ENCODE measurements at regions not wholly inside any gene's neighbourhood (a gene's known extent, or its start where the extent isn't known, plus 50 kb on each side); places are given as distances from the start of the nearest gene placed in this dataset.

DNA sequence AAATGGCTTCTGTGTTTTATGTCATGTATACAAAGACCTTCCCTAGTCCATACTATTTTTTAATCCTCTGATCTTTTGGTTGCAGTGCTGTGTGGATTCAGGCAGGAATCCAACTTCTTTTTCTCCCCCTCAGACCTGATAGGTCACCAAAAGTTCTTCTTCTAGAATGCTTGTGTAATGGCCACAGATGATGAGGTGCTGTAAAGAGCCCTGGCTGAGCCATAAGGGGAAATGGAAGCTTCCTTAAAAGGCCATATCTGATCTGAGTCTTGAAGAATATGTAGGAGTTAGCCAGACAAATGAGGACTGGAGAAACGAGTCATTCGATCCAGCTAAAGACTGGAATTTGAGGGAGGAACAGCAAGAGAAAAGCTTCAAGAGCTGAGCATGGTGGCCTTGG is 353.9 kb downstream of the PCNX1 start:
- Histone ChIP-seq H3K9me3 (ENCODE audit: control insufficient read depth, low read length) (peaks cover 36% of the 10 kb centered on the region), H3K27me3 (replicated peaks; ENCODE audit: control insufficient read depth, insufficient read depth, low read length) (no peaks in the 10 kb centered on the region), H3K9ac (ENCODE audit: low read length) (no peak overlapping the region), H3K36me3 (ENCODE audit: control insufficient read depth, insufficient read depth, low read length, severe bottlenecking) (no peaks in the 10 kb centered on the region), H3K4me3 (ENCODE audit: low read length) (no peak overlapping the region), H3K4me1 (ENCODE audit: control insufficient read depth, insufficient read depth, low read length) (no peaks in the 10 kb centered on the region)
- no peak for DNase-seq (ENCODE audit: low read depth)

DNA sequence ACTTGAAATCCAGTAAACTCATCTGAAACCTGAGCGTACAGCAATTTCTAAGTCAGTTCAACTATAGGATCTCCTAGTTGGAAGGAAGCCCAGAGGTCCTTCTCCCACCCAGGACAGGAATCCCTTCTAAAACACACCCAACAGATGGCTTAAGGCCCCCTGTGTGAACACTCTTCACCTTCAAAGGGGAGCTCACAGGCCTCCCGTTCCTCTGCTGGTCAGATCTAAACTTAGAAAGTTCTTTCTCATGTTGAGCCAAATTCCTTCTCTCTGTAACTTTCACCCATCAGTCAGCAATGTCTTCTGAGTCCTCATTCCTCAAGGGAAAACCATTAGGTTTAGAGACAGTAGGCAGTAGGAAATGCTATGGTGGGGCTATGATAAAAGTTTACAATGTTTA is 355.2 kb downstream of the PCNX1 start:
- Histone ChIP-seq H3K9ac (ENCODE audit: low read length) (no peak overlapping the region), H3K27me3 (replicated peaks; ENCODE audit: control insufficient read depth, insufficient read depth, low read length) (no peaks in the 10 kb centered on the region), H3K9me3 (ENCODE audit: control insufficient read depth, low read length) (peaks cover 25% of the 10 kb centered on the region), H3K36me3 (ENCODE audit: control insufficient read depth, insufficient read depth, low read length, severe bottlenecking) (no peaks in the 10 kb centered on the region), H3K4me3 (ENCODE audit: low read length) (no peak overlapping the region), H3K4me1 (ENCODE audit: control insufficient read depth, insufficient read depth, low read length) (peaks cover 7% of the 10 kb centered on the region)
- DNase-seq (ENCODE audit: low read depth), result no peak

DNA sequence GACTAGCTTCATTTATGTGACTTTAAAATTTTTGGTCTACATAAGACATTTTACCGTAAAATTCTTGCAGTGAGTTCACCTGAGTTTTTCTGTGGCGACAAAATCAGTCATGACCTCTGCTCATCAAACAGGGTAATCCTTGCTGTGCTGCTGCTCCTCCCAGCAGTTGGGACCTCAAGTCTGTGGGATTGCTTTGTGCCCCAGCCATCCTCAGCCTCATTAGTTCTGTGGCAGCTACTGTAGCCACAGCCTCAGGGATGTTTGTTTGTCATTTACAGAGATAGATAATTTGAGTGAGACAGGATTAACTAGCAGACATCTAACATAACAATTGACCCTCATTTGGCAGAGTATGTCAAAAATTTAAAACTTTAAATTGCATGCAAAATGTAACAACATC is 357.0 kb downstream of the PCNX1 start:
- DNase-seq (ENCODE audit: low read depth), result no peak
- H3K4me1 ChIP-seq (ENCODE audit: control insufficient read depth, insufficient read depth, low read length), result peaks cover 7% of the 10 kb centered on the region
- H3K9me3 ChIP-seq (ENCODE audit: control insufficient read depth, low read length), result peaks cover 9% of the 10 kb centered on the region
- H3K4me3 ChIP-seq (ENCODE audit: low read length), result no peak overlapping the region
- no peak overlapping the region for H3K9ac ChIP-seq (ENCODE audit: low read length)
- no peaks in the 10 kb centered on the region for H3K36me3 ChIP-seq (ENCODE audit: control insufficient read depth, insufficient read depth, low read length, severe bottlenecking)
- no peaks in the 10 kb centered on the region for H3K27me3 ChIP-seq (replicated peaks; ENCODE audit: control insufficient read depth, insufficient read depth, low read length)

DNA sequence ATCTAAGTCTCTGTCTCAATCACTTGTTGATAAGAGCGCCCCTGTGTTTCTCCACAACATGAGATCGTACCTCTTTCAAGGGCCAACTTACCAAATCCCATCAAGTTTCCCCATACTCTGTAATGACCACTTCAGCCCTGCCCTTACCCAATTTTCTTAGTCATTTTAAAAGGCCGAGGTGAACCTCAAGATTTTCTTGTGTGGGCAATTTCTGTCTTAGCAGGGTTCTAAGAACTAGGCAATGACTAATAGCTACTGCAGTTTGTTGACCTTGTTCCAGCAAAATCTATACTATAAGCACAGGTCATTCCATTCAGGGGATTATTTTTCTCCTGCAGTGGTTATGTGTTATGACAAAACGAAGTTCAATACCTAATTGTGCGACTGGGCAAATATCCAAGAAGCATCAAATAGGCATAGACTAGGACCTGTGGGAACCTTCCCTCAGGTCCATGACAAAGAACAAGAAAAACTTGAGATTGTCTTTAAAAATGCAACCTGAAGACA is 359.8 kb downstream of the PCNX1 start:
- Histone ChIP-seq H3K27me3 (replicated peaks; ENCODE audit: control insufficient read depth, insufficient read depth, low read length) (no peaks in the 10 kb centered on the region), H3K4me3 (ENCODE audit: low read length) (peak overlapping the region; percentile 9), H3K4me1 (ENCODE audit: control insufficient read depth, insufficient read depth, low read length) (peaks cover 7% of the 10 kb centered on the region), H3K36me3 (ENCODE audit: control insufficient read depth, insufficient read depth, low read length, severe bottlenecking) (no peaks in the 10 kb centered on the region), H3K9ac (ENCODE audit: low read length) (no peak overlapping the region), H3K9me3 (ENCODE audit: control insufficient read depth, low read length) (no peaks in the 10 kb centered on the region)
- DNase-seq (ENCODE audit: low read depth), result peak; percentile 57

DNA sequence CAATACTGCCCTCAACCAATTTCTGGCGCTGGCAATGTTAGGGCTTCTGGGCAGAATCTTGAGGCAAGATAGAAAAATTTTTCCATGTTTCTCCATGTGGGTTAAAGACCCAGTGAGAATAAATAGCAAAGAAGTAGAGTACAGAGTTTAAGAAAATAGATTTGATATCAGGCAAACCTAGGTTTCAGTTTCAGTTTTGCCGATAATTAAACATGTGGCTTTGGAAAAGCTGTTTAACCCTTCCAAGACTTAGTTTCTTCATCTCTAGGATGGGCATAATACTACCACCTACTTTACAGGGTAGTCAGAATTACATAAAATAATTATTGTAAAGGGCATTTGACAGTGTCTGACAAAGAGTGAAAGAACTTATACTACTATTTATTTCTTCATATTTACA is 360.4 kb downstream of the PCNX1 start:
- no peak overlapping the region for H3K9ac ChIP-seq (ENCODE audit: low read length)
- H3K27me3 ChIP-seq (replicated peaks; ENCODE audit: control insufficient read depth, insufficient read depth, low read length), result no peaks in the 10 kb centered on the region
- no peaks in the 10 kb centered on the region for H3K36me3 ChIP-seq (ENCODE audit: control insufficient read depth, insufficient read depth, low read length, severe bottlenecking)
- H3K4me3 ChIP-seq (ENCODE audit: low read length), result peak overlapping the region; percentile 9
- no peaks in the 10 kb centered on the region for H3K9me3 ChIP-seq (ENCODE audit: control insufficient read depth, low read length)
- H3K4me1 ChIP-seq (ENCODE audit: control insufficient read depth, insufficient read depth, low read length), result peaks cover 7% of the 10 kb centered on the region
- DNase-seq (ENCODE audit: low read depth), result peak; percentile 40

DNA sequence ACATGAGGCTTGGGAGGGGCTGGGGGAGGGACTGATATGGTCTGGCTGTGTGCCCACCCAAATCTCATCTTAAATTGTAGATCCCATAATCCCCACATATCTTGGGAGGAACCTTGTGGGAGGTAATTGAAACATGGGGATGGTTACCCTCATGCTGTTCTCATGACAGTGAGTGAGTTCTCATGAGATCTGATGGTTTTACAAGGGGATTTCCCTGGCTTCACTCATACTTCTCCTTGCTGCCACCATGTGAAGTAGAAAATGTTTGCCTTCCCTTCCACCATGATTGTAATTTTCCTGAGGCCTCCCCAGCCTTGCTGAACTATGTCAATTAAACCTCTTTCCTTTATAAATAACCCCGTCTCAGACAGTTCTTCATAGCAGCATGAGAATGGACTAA is 362.9 kb downstream of the PCNX1 start:
- H3K9me3 ChIP-seq (ENCODE audit: control insufficient read depth, low read length), result peaks cover 2% of the 10 kb centered on the region
- H3K9ac ChIP-seq (ENCODE audit: low read length), result no peak overlapping the region
- no peaks in the 10 kb centered on the region for H3K36me3 ChIP-seq (ENCODE audit: control insufficient read depth, insufficient read depth, low read length, severe bottlenecking)
- no peak overlapping the region for H3K4me3 ChIP-seq (ENCODE audit: low read length)
- peaks cover 7% of the 10 kb centered on the region for H3K4me1 ChIP-seq (ENCODE audit: control insufficient read depth, insufficient read depth, low read length)
- no peaks in the 10 kb centered on the region for H3K27me3 ChIP-seq (replicated peaks; ENCODE audit: control insufficient read depth, insufficient read depth, low read length)
- no peak for DNase-seq (ENCODE audit: low read depth)

DNA sequence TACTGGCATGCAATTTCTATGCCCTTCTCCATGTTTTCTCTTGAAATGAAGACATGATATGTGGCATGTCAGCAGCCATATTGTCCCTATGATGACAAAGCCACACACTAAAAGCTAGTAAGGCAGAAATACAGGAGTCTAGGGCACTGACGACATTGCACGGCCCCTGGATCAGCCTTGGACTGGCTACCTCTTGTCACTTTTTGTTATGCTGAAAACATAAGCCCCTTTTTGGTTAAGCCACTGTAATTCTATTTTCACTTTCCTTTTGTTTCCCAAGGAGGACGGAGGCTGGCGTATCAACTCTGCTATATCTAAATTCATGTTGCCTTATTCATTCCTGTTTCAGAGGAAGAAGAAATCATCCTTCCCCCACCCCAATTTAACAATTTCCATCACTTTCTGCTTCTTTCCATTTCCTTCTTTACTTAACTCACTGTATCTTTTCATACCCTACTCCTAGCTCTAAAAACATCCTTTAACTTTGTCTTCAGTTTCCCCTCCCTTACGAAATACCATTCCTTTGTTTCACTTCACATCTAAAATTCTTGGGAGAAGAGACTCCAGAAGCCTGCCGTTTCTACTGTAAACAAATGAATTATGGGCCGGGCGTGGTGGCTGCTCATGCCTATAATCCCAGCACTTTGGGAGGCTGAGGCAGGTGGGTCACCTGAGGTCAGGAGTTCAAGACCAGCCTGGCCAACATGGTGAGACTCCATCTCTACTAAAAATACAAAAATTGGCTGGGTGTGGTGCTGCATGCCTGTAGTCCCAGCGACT is 364.1 kb downstream of the PCNX1 start:
- Histone ChIP-seq H3K27me3 (replicated peaks; ENCODE audit: control insufficient read depth, insufficient read depth, low read length) (no peaks in the 10 kb centered on the region), H3K9ac (ENCODE audit: low read length) (no peak overlapping the region), H3K4me3 (ENCODE audit: low read length) (no peak overlapping the region), H3K9me3 (ENCODE audit: control insufficient read depth, low read length) (peaks cover 2% of the 10 kb centered on the region), H3K4me1 (ENCODE audit: control insufficient read depth, insufficient read depth, low read length) (peaks cover 7% of the 10 kb centered on the region), H3K36me3 (ENCODE audit: control insufficient read depth, insufficient read depth, low read length, severe bottlenecking) (no peaks in the 10 kb centered on the region)
- DNase-seq (ENCODE audit: low read depth), result peak; percentile 21

DNA sequence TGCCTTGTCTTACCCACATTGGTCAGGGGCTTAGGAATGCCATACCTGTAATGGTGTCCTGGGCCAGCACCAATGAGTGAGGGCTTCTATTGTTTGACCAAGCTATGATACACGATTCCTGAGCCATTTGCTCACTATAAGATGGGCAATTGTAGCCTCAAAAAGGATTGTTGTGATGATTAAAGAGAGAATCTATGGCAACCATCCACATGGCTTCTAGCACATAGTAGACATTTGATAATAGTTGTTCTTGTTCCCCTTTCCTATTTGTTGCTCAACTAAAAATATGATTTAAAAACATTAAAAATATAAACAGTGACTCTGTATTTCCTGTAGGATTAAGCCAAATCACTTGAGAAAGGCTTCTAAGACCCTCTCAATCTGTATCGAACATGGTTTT is 366.1 kb downstream of the PCNX1 start:
- H3K4me3 ChIP-seq (ENCODE audit: low read length), result no peak overlapping the region
- H3K4me1 ChIP-seq (ENCODE audit: control insufficient read depth, insufficient read depth, low read length), result no peaks in the 10 kb centered on the region
- H3K27me3 ChIP-seq (replicated peaks; ENCODE audit: control insufficient read depth, insufficient read depth, low read length), result no peaks in the 10 kb centered on the region
- H3K9me3 ChIP-seq (ENCODE audit: control insufficient read depth, low read length), result peaks cover 2% of the 10 kb centered on the region
- no peak overlapping the region for H3K9ac ChIP-seq (ENCODE audit: low read length)
- H3K36me3 ChIP-seq (ENCODE audit: control insufficient read depth, insufficient read depth, low read length, severe bottlenecking), result no peaks in the 10 kb centered on the region
- DNase-seq (ENCODE audit: low read depth), result no peak

DNA sequence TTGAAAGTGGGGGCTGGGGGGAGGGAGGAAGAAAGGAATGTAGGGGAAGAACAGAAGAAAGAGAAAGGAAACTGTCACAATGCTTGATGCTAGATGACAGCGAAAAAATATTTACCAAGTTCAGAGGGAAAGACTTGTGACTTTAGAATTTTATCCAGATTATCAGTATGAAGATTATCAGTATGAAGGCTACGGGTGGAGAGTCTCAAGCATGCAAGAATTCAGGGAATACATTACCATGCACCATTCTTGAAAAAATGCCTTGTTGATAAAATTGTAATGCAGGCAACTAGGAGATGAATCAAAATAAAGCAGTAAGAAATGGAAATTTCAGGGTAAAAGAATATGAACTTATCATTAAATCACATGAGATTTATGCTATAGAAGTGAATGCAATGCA is 376.8 kb downstream of the PCNX1 start:
- no peak for DNase-seq (ENCODE audit: low read depth)
- H3K9me3 ChIP-seq (ENCODE audit: control insufficient read depth, low read length), result peaks cover 6% of the 10 kb centered on the region
- H3K4me3 ChIP-seq (ENCODE audit: low read length), result no peak overlapping the region
- no peaks in the 10 kb centered on the region for H3K36me3 ChIP-seq (ENCODE audit: control insufficient read depth, insufficient read depth, low read length, severe bottlenecking)
- no peaks in the 10 kb centered on the region for H3K27me3 ChIP-seq (replicated peaks; ENCODE audit: control insufficient read depth, insufficient read depth, low read length)
- no peaks in the 10 kb centered on the region for H3K4me1 ChIP-seq (ENCODE audit: control insufficient read depth, insufficient read depth, low read length)
- no peak overlapping the region for H3K9ac ChIP-seq (ENCODE audit: low read length)

DNA sequence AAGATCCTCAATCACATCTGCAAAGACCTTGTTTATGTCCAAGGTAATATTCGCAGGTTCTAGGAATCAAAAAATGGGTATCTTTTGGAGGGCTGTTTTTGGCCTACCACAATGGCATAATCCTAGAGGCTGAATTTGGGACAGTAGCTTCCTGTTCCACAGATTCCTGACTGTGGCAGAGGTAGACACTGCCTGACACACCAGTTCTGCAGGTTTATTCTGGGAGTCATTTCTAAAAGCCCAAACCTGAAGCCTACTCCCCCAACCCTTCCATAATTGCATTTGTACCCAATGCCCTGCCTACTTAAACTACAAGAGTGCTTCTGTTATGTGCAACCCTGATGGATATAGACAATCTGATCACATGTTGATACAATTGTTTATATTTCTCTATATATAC is 378.9 kb downstream of the PCNX1 start:
- no peak overlapping the region for H3K4me3 ChIP-seq (ENCODE audit: low read length)
- peaks cover 4% of the 10 kb centered on the region for H3K4me1 ChIP-seq (ENCODE audit: control insufficient read depth, insufficient read depth, low read length)
- DNase-seq (ENCODE audit: low read depth), result no peak
- no peak overlapping the region for H3K9ac ChIP-seq (ENCODE audit: low read length)
- H3K36me3 ChIP-seq (ENCODE audit: control insufficient read depth, insufficient read depth, low read length, severe bottlenecking), result no peaks in the 10 kb centered on the region
- H3K27me3 ChIP-seq (replicated peaks; ENCODE audit: control insufficient read depth, insufficient read depth, low read length), result no peaks in the 10 kb centered on the region
- peaks cover 6% of the 10 kb centered on the region for H3K9me3 ChIP-seq (ENCODE audit: control insufficient read depth, low read length)

DNA sequence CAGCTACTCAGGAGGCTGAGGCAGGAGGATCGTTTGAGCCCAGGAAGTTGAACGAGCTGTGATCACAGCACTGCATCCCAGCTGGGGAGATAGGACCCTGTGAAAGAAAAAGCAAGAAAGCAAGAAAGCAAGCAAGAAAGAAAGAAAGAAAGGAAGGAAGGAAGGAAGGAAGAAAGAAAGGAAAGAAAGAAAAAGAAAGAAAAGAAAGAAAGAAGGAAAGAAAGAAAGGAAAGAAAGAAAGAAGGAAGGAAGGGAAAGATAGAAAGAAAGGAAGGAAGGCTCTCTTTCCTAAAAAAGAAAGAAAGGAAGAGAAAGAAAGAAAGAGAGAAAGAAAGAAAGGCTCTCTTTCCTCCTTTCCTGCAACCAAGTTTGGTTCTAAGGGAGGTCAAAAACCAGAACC is 380.3 kb downstream of the PCNX1 start:
- Histone ChIP-seq H3K36me3 (ENCODE audit: control insufficient read depth, insufficient read depth, low read length, severe bottlenecking) (no peaks in the 10 kb centered on the region), H3K4me1 (ENCODE audit: control insufficient read depth, insufficient read depth, low read length) (peaks cover 7% of the 10 kb centered on the region), H3K9ac (ENCODE audit: low read length) (no peak overlapping the region), H3K9me3 (ENCODE audit: control insufficient read depth, low read length) (peaks cover 6% of the 10 kb centered on the region), H3K4me3 (ENCODE audit: low read length) (no peak overlapping the region), H3K27me3 (replicated peaks; ENCODE audit: control insufficient read depth, insufficient read depth, low read length) (no peaks in the 10 kb centered on the region)
- DNase-seq (ENCODE audit: low read depth), result no peak

DNA sequence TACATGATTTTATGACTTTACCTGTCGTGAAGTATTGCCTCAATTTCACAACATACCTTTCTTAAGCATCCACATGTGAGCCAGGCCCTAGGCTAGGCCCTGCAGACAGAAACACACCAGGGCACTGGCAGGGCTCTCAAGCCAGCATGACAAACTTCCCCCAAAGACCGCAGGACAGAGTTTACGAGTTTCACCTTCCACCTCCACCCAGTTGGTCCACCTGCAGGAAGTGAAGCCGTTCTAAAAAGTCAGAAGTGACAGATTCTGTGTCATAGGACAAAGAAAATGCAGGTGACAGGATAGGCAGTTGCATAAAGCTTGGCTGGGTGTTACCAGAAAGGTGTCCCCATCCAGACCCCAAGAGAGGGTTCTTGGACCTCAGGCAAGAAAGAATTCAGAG is 382.3 kb downstream of the PCNX1 start:
- peaks cover 6% of the 10 kb centered on the region for H3K9me3 ChIP-seq (ENCODE audit: control insufficient read depth, low read length)
- no peak for DNase-seq (ENCODE audit: low read depth)
- H3K4me3 ChIP-seq (ENCODE audit: low read length), result no peak overlapping the region
- H3K4me1 ChIP-seq (ENCODE audit: control insufficient read depth, insufficient read depth, low read length), result peaks cover 7% of the 10 kb centered on the region
- H3K36me3 ChIP-seq (ENCODE audit: control insufficient read depth, insufficient read depth, low read length, severe bottlenecking), result no peaks in the 10 kb centered on the region
- no peaks in the 10 kb centered on the region for H3K27me3 ChIP-seq (replicated peaks; ENCODE audit: control insufficient read depth, insufficient read depth, low read length)
- no peak overlapping the region for H3K9ac ChIP-seq (ENCODE audit: low read length)
